C4-2B (cell line): ENCODE measurements at regions not wholly inside any gene's neighbourhood (a gene's known extent, or its start where the extent isn't known, plus 50 kb on each side); places are given as distances from the start of the nearest gene placed in this dataset.

Experiments
- CTCF ChIP-seq: fragments of 450-650 bp; conservative IDR thresholded peaks from 2 replicates; pipeline ENCODE4 v1.5.1; 2017; ENCODE audit warnings: mild to moderate bottlenecking
- ZFX ChIP-seq: fragments of 450-650 bp; IDR thresholded peaks from 2 replicates; pipeline ENCODE4 v1.6.1; 2017

DNA sequence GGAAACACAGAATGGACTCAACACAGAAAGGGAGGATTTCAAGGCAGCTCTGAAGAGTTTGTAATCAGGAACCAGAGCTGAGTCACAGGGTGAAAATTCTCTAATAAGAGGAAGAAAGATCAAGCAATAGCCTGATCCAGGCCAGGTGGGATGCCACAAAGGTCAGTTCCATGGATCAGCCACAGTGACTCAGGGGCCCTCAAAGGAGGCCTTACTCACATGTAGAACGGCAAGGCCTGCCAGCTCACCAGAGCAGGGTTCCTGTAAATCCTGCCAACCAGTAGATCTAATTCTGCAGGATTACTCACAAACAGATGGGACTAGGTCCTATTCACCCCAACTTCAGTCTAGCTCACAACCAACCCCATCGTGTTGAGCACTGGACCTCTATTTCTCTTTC, 78.3 kb upstream of the PPP2R3A start:
- TF ChIP-seq CTCF (no peak), ZFX (no peak)
